Liver (tissue), 8 donors: ENCODE measurements at regions not wholly inside any gene's neighbourhood (a gene's known extent, or its start where the extent isn't known, plus 50 kb on each side); places are given as distances from the start of the nearest gene placed in this dataset.

ENCODE experiments used
- DNase-seq: peaks from one replicate; pipeline ENCODE4 v3.0.0-alpha.2; 2017; ENCODE audit warnings: low spot score
- H3K27ac ChIP-seq, 2 donors: one replicate each; pipeline ENCODE4 v1.7.0; 2013; ENCODE audit warnings: inconsistent platforms in 2 of 2, low read length in 2 of 2, control low read depth in 1 of 2, low read depth in 1 of 2, mild to moderate bottlenecking in 1 of 2
- H3K27me3 ChIP-seq, 4 donors: one replicate each; pipeline versions ENCODE4 v1.6.1 to v1.7.0; 2013; ENCODE audit warnings: low read length in 3 of 4, inconsistent platforms in 1 of 4, mild to moderate bottlenecking in 1 of 4, moderate library complexity in 1 of 4; ENCODE audit not compliant: control insufficient read depth in 4 of 4, insufficient read depth in 4 of 4
- H3K36me3 ChIP-seq, 4 donors: one replicate each; pipeline versions ENCODE4 v1.6.1 to v1.7.0; 2013; ENCODE audit warnings: low read length in 3 of 4, mild to moderate bottlenecking in 3 of 4, low read depth in 1 of 4, moderate library complexity in 1 of 4; ENCODE audit not compliant: control insufficient read depth in 4 of 4, insufficient read depth in 3 of 4
- H3K4me1 ChIP-seq, 4 donors: one replicate each; pipeline versions ENCODE4 v1.6.1 to v1.7.0; 2013; ENCODE audit warnings: low read length in 3 of 4, mild to moderate bottlenecking in 3 of 4, moderate library complexity in 1 of 4; ENCODE audit not compliant: control insufficient read depth in 4 of 4, insufficient read depth in 4 of 4
- H3K4me3 ChIP-seq, 3 donors: one replicate each; pipeline versions ENCODE4 v1.6.1 to v1.7.0; 2013; ENCODE audit warnings: low read length in 3 of 3, control low read depth in 1 of 3, low read depth in 1 of 3, mild to moderate bottlenecking in 1 of 3
- H3K9ac ChIP-seq, 2 donors: one replicate each; pipeline ENCODE4 v1.7.0; 2013; ENCODE audit warnings: low read length in 2 of 2, mild to moderate bottlenecking in 2 of 2, moderate library complexity in 2 of 2, control low read depth in 1 of 2, low read depth in 1 of 2
- H3K9me3 ChIP-seq, 4 donors: one replicate each; pipeline versions ENCODE4 v1.6.1 to v1.7.0; 2013; ENCODE audit warnings: low read length in 3 of 4; ENCODE audit not compliant: control insufficient read depth in 4 of 4
- EGR1 ChIP-seq, 2 donors: IDR thresholded peaks; 2 replicates each; pipeline ENCODE4 v1.6.1; 2016 to 2018; ENCODE audit warnings: antibody characterized with exemption in 2 of 2, low read depth in 2 of 2
- FOXA1 ChIP-seq: IDR thresholded peaks from 2 replicates; pipeline ENCODE4 v1.6.1; 2016; ENCODE audit warnings: antibody characterized with exemption
- GABPA ChIP-seq, 2 donors: IDR thresholded peaks in 1 of 2; conservative IDR thresholded peaks in 1 of 2; 2 replicates each; pipeline ENCODE4 v1.6.1; 2016; ENCODE audit warnings: antibody characterized with exemption in 2 of 2, mild to moderate bottlenecking in 1 of 2, moderate library complexity in 1 of 2
- HNF4G ChIP-seq: IDR thresholded peaks from 2 replicates; pipeline ENCODE4 v1.6.1; 2016; ENCODE audit warnings: antibody characterized with exemption
- JUND ChIP-seq, 2 donors: IDR thresholded peaks; 2 replicates each; pipeline ENCODE4 v1.6.1; 2016; ENCODE audit warnings: antibody characterized with exemption in 2 of 2
- NR2F2 ChIP-seq: IDR thresholded peaks from 2 replicates; pipeline ENCODE4 v1.6.1; 2016; ENCODE audit warnings: antibody characterized with exemption
- RAD21 ChIP-seq, 2 donors: IDR thresholded peaks; 2 replicates each; pipeline ENCODE4 v1.6.1; 2016; ENCODE audit warnings: antibody characterized with exemption in 2 of 2, mild to moderate bottlenecking in 2 of 2
- RXRA ChIP-seq, 2 donors: IDR thresholded peaks; 2 replicates each; pipeline ENCODE4 v1.6.1; 2017 to 2018; ENCODE audit warnings: antibody characterized with exemption in 2 of 2, mild to moderate bottlenecking in 1 of 2
- TAF1 ChIP-seq: conservative IDR thresholded peaks from 2 replicates; pipeline ENCODE4 v1.6.1; 2016; ENCODE audit warnings: antibody characterized with exemption, mild to moderate bottlenecking
- YY1 ChIP-seq: IDR thresholded peaks from 2 replicates; pipeline ENCODE4 v1.6.1; 2016; ENCODE audit warnings: antibody characterized with exemption, mild to moderate bottlenecking
- WGBS: extraction: QIAGEN DNeasy Blood & Tissue Kit; methylation state at CpG from one replicate; pipeline ENCODE4 v1.1.7; 2013; 5-methylcytosine and 5-hydroxymethylcytosine counted together
- TF ChIP-seq, protein P1 (sequence below): IDR thresholded peaks from 2 replicates; pipeline ENCODE4 v1.6.1; 2016; ENCODE audit warnings: antibody characterized with exemption, mild to moderate bottlenecking
- TF ChIP-seq, protein P2 (sequence below): IDR thresholded peaks from 2 replicates; pipeline ENCODE4 v1.6.1; 2016; ENCODE audit warnings: antibody characterized with exemption
- TF ChIP-seq, protein P3 (sequence below): fragments of 150-350 bp; IDR thresholded peaks from 2 replicates; pipeline ENCODE4 v1.5.1; 2017; ENCODE audit warnings: improper control_type of control experiment, low read depth, low read length; ENCODE audit not compliant: missing input control
- TF ChIP-seq, protein P4 (sequence below): IDR thresholded peaks from 2 replicates; pipeline ENCODE4 v1.6.1; 2016; ENCODE audit warnings: antibody characterized with exemption
- TF ChIP-seq, protein P5 (sequence below): IDR thresholded peaks from 2 replicates; pipeline ENCODE4 v1.6.1; 2016; ENCODE audit warnings: antibody characterized with exemption
- donor health status: healthy.
- donor health status: healthy.
- donor health status: healthy.
- donor health status: healthy.
- donor health status: healthy.

DNA sequence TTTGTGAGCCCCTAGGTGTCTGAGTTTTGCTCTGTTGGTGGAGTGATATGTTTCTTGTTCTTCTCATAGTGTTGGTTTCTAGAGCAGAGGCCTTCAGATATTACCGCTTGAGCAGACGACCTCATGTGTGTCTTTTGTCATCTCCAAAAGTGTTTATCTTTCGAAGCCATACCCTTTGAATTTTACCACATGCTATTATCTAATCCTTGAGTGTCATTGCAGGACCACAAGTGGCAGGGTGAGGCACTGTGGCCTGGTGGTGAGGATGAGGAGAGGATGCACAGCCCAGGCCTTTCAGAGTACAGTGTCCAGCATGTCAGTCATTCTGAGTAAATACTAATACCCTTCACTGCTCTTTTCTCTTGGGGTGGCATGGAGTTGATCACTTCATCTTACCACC lies 57.2 kb upstream of the CISTR start:
- H3K36me3 ChIP-seq, result no peaks in the 10 kb centered on the region
- no peaks in the 10 kb centered on the region for H3K9me3 ChIP-seq
- DNase-seq, result no peak
- no peak overlapping the region for H3K27ac ChIP-seq
- no peaks in the 10 kb centered on the region for H3K27me3 ChIP-seq
- H3K9ac ChIP-seq, result no peak overlapping the region
- H3K4me3 ChIP-seq, result no peak overlapping the region
- 64% methylated on average over 3 of the region's 3 CpGs for WGBS
- peaks cover 2 to 12% (median 4%) of the 10 kb centered on the region in 4 donors for H3K4me1 ChIP-seq
- no peak for TF ChIP-seq RAD21 (IDR thresholded peaks at IDR 0.05)
- TF ChIP-seq EGR1 (IDR thresholded peaks at IDR 0.05; ENCODE audit: low read depth in 2 of 2), result no peak
- TF ChIP-seq, protein P1, sequence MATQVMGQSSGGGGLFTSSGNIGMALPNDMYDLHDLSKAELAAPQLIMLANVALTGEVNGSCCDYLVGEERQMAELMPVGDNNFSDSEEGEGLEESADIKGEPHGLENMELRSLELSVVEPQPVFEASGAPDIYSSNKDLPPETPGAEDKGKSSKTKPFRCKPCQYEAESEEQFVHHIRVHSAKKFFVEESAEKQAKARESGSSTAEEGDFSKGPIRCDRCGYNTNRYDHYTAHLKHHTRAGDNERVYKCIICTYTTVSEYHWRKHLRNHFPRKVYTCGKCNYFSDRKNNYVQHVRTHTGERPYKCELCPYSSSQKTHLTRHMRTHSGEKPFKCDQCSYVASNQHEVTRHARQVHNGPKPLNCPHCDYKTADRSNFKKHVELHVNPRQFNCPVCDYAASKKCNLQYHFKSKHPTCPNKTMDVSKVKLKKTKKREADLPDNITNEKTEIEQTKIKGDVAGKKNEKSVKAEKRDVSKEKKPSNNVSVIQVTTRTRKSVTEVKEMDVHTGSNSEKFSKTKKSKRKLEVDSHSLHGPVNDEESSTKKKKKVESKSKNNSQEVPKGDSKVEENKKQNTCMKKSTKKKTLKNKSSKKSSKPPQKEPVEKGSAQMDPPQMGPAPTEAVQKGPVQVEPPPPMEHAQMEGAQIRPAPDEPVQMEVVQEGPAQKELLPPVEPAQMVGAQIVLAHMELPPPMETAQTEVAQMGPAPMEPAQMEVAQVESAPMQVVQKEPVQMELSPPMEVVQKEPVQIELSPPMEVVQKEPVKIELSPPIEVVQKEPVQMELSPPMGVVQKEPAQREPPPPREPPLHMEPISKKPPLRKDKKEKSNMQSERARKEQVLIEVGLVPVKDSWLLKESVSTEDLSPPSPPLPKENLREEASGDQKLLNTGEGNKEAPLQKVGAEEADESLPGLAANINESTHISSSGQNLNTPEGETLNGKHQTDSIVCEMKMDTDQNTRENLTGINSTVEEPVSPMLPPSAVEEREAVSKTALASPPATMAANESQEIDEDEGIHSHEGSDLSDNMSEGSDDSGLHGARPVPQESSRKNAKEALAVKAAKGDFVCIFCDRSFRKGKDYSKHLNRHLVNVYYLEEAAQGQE, result no peak
- no peak for TF ChIP-seq YY1
- TF ChIP-seq FOXA1, result no peak
- no peak for TF ChIP-seq GABPA (IDR thresholded peaks at IDR 0.05 in 1 of 2, conservative IDR thresholded peaks at IDR 0.05 in 1 of 2)
- TF ChIP-seq, protein P2, sequence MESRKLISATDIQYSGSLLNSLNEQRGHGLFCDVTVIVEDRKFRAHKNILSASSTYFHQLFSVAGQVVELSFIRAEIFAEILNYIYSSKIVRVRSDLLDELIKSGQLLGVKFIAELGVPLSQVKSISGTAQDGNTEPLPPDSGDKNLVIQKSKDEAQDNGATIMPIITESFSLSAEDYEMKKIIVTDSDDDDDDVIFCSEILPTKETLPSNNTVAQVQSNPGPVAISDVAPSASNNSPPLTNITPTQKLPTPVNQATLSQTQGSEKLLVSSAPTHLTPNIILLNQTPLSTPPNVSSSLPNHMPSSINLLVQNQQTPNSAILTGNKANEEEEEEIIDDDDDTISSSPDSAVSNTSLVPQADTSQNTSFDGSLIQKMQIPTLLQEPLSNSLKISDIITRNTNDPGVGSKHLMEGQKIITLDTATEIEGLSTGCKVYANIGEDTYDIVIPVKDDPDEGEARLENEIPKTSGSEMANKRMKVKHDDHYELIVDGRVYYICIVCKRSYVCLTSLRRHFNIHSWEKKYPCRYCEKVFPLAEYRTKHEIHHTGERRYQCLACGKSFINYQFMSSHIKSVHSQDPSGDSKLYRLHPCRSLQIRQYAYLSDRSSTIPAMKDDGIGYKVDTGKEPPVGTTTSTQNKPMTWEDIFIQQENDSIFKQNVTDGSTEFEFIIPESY, result no peak
- no peak for TF ChIP-seq JUND (IDR thresholded peaks at IDR 0.05)
- TF ChIP-seq, protein P3, sequence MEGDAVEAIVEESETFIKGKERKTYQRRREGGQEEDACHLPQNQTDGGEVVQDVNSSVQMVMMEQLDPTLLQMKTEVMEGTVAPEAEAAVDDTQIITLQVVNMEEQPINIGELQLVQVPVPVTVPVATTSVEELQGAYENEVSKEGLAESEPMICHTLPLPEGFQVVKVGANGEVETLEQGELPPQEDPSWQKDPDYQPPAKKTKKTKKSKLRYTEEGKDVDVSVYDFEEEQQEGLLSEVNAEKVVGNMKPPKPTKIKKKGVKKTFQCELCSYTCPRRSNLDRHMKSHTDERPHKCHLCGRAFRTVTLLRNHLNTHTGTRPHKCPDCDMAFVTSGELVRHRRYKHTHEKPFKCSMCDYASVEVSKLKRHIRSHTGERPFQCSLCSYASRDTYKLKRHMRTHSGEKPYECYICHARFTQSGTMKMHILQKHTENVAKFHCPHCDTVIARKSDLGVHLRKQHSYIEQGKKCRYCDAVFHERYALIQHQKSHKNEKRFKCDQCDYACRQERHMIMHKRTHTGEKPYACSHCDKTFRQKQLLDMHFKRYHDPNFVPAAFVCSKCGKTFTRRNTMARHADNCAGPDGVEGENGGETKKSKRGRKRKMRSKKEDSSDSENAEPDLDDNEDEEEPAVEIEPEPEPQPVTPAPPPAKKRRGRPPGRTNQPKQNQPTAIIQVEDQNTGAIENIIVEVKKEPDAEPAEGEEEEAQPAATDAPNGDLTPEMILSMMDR, result no peak
- TF ChIP-seq, protein P4, sequence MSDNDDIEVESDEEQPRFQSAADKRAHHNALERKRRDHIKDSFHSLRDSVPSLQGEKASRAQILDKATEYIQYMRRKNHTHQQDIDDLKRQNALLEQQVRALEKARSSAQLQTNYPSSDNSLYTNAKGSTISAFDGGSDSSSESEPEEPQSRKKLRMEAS, result no peak
- TF ChIP-seq NR2F2, result no peak
- no peak for TF ChIP-seq HNF4G
- TF ChIP-seq, protein P5, sequence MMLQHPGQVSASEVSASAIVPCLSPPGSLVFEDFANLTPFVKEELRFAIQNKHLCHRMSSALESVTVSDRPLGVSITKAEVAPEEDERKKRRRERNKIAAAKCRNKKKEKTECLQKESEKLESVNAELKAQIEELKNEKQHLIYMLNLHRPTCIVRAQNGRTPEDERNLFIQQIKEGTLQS, result no peak
- no peak for TF ChIP-seq RXRA (IDR thresholded peaks at IDR 0.05)

DNA sequence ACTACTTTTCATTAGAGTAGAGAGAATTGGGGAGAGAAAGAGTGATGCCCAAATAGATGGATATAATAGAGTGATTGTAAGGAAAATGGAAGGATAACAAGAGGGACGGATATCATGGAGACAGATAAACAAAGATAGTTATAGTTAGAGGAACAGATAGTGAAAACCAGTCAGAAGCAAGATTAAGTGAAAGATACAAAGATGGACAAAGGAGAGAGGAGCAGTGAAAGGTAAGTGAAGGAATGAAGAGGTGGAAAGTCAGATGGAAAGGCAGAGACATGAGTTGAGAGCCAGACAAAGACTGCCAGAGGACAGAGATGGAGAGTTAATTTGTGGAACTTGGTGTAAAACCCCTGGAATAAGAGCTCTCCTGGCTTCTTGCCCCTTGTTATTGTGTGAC lies 59.2 kb upstream of the CISTR start:
- Histone ChIP-seq H3K9ac (no peak overlapping the region), H3K27me3 (no peaks in the 10 kb centered on the region), H3K27ac (no peak overlapping the region), H3K4me1 (peaks cover 2 to 12% (median 4%) of the 10 kb centered on the region in 4 donors), H3K9me3 (no peaks in the 10 kb centered on the region), H3K36me3 (no peaks in the 10 kb centered on the region), H3K4me3 (no peak overlapping the region)
- no peak for TF ChIP-seq GABPA (IDR thresholded peaks at IDR 0.05 in 1 of 2, conservative IDR thresholded peaks at IDR 0.05 in 1 of 2)
- TF ChIP-seq TAF1, result no peak
- no peak for TF ChIP-seq RXRA (IDR thresholded peaks at IDR 0.05)
- DNase-seq, result no peak
- WGBS, result 93% methylated on average over 1 of the region's 1 CpG
